ENCODE measurements at regions not wholly inside any gene's neighbourhood (a gene's known extent, or its start where the extent isn't known, plus 50 kb on each side); places are given as distances from the start of the nearest gene placed in this dataset.

DNA sequence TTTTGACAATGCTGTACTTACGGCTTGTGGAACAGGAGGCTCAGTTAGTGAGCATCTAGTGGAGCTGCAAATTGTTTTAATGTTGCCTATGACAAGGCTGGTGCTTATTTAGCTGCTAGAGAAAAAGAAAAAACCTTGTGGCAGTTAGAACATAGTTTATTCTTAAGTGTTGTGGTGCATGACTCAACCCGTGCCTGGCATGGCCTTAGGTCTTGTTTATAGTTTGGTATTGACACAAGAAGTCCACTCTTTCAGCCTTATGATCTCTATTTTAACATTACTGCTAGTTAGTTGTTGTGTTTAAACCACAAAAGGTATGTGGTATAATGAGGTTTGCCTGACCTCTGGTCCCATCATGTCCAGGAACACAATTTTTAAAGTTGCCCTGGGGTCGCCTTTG lies 744.6 kb downstream of the FAM181B start:
- H3K36me3 Mint-ChIP-seq (ENCODE audit: low read depth) = no peaks in the 10 kb centered on the region
- H3K4me3 Mint-ChIP-seq = no peak overlapping the region
- no peaks in the 10 kb centered on the region for H3K4me1 Mint-ChIP-seq (ENCODE audit: low read depth)
- Histone ChIP-seq H3K36me3 (ENCODE audit: insufficient read depth, low read length) (no peaks in the 10 kb centered on the region), H3K9me3 (ENCODE audit: control insufficient read depth in 1 of 2, insufficient read depth in 1 of 2, low read length in 2 of 2) (peaks cover 0 to 21% of the 10 kb centered on the region in 2 experiments), H3K4me1 (ENCODE audit: insufficient read depth, low read length) (no peaks in the 10 kb centered on the region), H3K27ac (ENCODE audit: low read depth in 1 of 2, low read length in 2 of 2) (no peak overlapping the region), H3K4me3 (ENCODE audit: low read length) (no peak overlapping the region), H3K27me3 (ENCODE audit: control insufficient read depth in 1 of 2, insufficient read depth in 2 of 2, low read length in 2 of 2) (no peaks in the 10 kb centered on the region)
- no peak overlapping the region for H3K27ac Mint-ChIP-seq
- TF ChIP-seq, protein P1, sequence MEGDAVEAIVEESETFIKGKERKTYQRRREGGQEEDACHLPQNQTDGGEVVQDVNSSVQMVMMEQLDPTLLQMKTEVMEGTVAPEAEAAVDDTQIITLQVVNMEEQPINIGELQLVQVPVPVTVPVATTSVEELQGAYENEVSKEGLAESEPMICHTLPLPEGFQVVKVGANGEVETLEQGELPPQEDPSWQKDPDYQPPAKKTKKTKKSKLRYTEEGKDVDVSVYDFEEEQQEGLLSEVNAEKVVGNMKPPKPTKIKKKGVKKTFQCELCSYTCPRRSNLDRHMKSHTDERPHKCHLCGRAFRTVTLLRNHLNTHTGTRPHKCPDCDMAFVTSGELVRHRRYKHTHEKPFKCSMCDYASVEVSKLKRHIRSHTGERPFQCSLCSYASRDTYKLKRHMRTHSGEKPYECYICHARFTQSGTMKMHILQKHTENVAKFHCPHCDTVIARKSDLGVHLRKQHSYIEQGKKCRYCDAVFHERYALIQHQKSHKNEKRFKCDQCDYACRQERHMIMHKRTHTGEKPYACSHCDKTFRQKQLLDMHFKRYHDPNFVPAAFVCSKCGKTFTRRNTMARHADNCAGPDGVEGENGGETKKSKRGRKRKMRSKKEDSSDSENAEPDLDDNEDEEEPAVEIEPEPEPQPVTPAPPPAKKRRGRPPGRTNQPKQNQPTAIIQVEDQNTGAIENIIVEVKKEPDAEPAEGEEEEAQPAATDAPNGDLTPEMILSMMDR (IDR thresholded peaks at IDR 0.05) = no peak
- ATAC-seq (ENCODE audit: poor library complexity) (no peak), DNase-seq (no peak)
- no peaks in the 10 kb centered on the region for H3K27me3 Mint-ChIP-seq
- intact Hi-C loops (cut with DNase I, micrococcal nuclease) = no loop called here
- H3K9me3 Mint-ChIP-seq = peaks cover 9% of the 10 kb centered on the region
- CTCF ChIA-PET = no interaction called here
- POLR2A ChIA-PET = interaction anchor here (0.7 kb wide), 1 partner anchor 16 kb away, joined by 3 read pairs; no protein-coding TSS in a partner anchor

DNA sequence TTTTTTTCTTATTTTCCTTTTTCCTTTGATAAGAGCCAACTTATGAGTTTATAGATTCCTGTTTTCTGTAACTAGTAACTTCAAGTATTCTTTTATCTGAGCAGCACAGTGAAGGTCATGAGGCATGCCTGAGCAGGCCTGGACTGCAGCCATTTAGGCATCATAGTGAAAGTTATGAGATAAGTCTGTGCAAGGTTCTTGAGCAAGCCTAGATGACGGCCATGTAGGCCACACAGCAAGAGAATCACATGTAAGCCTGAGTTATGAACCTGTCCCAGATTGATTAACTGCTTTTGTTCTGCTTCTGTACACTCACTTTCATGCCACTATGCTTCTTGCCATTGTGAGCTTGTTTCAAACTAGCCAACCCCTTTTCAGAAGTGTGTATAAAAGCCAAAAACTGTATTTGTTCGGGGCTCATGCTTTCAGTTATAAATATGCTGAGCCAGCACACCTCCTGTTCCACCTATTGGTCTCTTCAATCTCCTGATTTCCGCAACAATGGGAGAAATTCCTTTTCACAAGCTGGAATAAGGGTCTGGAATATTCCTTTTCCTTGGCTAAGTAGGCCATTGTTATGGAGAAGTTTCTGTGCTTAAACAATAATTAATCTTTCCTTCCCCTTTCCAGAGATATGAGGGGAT lies 745.7 kb downstream of the FAM181B start:
- Mint-ChIP-seq H3K4me3 (no peak overlapping the region), H3K27ac (no peak overlapping the region), H3K27me3 (no peaks in the 10 kb centered on the region), H3K9me3 (peaks cover 9% of the 10 kb centered on the region), H3K4me1 (ENCODE audit: low read depth) (no peaks in the 10 kb centered on the region), H3K36me3 (ENCODE audit: low read depth) (no peaks in the 10 kb centered on the region)
- intact Hi-C loops (cut with DNase I, micrococcal nuclease) = no loop called here
- DNase-seq (no peak), ATAC-seq (ENCODE audit: poor library complexity) (no peak)
- Histone ChIP-seq H3K27me3 (ENCODE audit: control insufficient read depth in 1 of 2, insufficient read depth in 2 of 2, low read length in 2 of 2) (no peaks in the 10 kb centered on the region), H3K27ac (ENCODE audit: low read depth in 1 of 2, low read length in 2 of 2) (no peak overlapping the region), H3K4me1 (ENCODE audit: insufficient read depth, low read length) (no peaks in the 10 kb centered on the region), H3K36me3 (ENCODE audit: insufficient read depth, low read length) (no peaks in the 10 kb centered on the region), H3K4me3 (ENCODE audit: low read length) (no peak overlapping the region), H3K9me3 (ENCODE audit: control insufficient read depth in 1 of 2, insufficient read depth in 1 of 2, low read length in 2 of 2) (peaks cover 0 to 21% of the 10 kb centered on the region in 2 experiments)
- ChIA-PET CTCF (no interaction called here), POLR2A (no interaction called here)
- TF ChIP-seq, protein P1 (IDR thresholded peaks at IDR 0.05) = no peak

DNA sequence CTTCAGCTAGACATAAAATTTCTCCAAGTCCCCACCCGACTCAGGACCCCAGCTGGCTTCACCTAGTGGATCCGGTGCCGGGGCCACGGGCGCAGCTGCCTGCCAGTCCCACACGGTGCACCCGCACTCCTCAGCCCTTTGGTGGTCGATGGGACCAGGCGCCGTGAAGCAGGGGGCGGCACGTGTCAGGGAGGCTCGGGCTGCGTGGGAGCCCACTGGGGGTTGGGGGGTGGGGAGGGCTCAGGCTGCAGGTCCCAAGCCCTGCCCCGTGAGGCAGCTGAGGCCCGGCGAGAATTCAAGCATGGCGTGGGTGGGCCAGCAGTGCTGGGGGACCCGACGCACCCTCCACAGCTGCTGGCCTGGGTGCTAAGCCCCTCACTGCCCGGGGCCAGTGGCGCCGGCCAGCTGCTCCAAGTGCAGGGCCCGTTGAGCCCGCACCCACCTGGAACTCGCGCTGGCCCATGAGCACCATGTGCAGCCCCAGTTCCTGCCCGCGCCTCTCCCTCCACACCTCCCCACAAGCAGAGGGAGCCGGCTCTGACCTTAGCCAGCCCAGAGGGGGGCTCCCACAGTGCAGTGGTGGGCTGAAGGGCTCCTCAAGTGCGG lies 747.0 kb downstream of the FAM181B start:
- no peaks in the 10 kb centered on the region for H3K36me3 ChIP-seq (ENCODE audit: insufficient read depth, low read length)
- H3K27me3 Mint-ChIP-seq = no peaks in the 10 kb centered on the region
- peaks cover 9% of the 10 kb centered on the region for H3K9me3 Mint-ChIP-seq
- ChIA-PET POLR2A (no interaction called here), CTCF (no interaction called here)
- H3K4me1 ChIP-seq (ENCODE audit: insufficient read depth, low read length) = no peaks in the 10 kb centered on the region
- no peak overlapping the region for H3K27ac Mint-ChIP-seq
- H3K36me3 Mint-ChIP-seq (ENCODE audit: low read depth) = no peaks in the 10 kb centered on the region
- H3K4me3 Mint-ChIP-seq = no peak overlapping the region
- intact Hi-C loops (cut with DNase I, micrococcal nuclease) = no loop called here
- no peak overlapping the region for H3K4me3 ChIP-seq (ENCODE audit: low read length)
- H3K9me3 ChIP-seq (ENCODE audit: control insufficient read depth in 1 of 2, insufficient read depth in 1 of 2, low read length in 2 of 2) = peaks cover 0 to 21% of the 10 kb centered on the region in 2 experiments
- TF ChIP-seq, protein P1 (IDR thresholded peaks at IDR 0.05) = no peak
- ATAC-seq (ENCODE audit: poor library complexity) = no peak
- H3K4me1 Mint-ChIP-seq (ENCODE audit: low read depth) = no peaks in the 10 kb centered on the region
- no peak for DNase-seq
- H3K27ac ChIP-seq (ENCODE audit: low read depth in 1 of 2, low read length in 2 of 2) = no peak overlapping the region
- H3K27me3 ChIP-seq (ENCODE audit: control insufficient read depth in 1 of 2, insufficient read depth in 2 of 2, low read length in 2 of 2) = no peaks in the 10 kb centered on the region

All from CD4-positive, alpha-beta T cell (primary cell).